Thyroid gland (tissue), 4 donors: ENCODE measurements at regions not wholly inside any gene's neighbourhood (a gene's known extent, or its start where the extent isn't known, plus 50 kb on each side); places are given as distances from the start of the nearest gene placed in this dataset.

Experiments used
- DNase-seq, 2 donors: peaks; one replicate each; pipeline ENCODE4 v3.0.0-alpha.2; 2019
- H3K27ac ChIP-seq, 3 donors: fragments of 200-600 bp; sonication (generic); 1 replicate in 2 of 3; 2 replicates in 1 of 3; pipeline ENCODE4 v1.5.1; 2016 to 2019; ENCODE audit warnings: mild to moderate bottlenecking in 1 of 3, moderate library complexity in 1 of 3
- H3K27me3 ChIP-seq: fragments of 200-600 bp; sonication (generic); one replicate; pipeline ENCODE4 v1.5.1; 2019
- H3K36me3 ChIP-seq, 2 donors: fragments of 200-600 bp; sonication (generic); one replicate each; pipeline ENCODE4 v1.5.1; 2016 to 2019
- H3K4me1 ChIP-seq, 2 donors: fragments of 200-600 bp; sonication (generic); one replicate each; pipeline ENCODE4 v1.5.1; 2017 to 2019
- H3K4me3 ChIP-seq, 3 donors: fragments of 200-600 bp; sonication (generic); replicated peaks in 1 of 3; 1 replicate in 2 of 3; 2 replicates in 1 of 3; pipeline ENCODE4 v1.5.1; 2016; ENCODE audit warnings: mild to moderate bottlenecking in 1 of 3
- H3K9me3 ChIP-seq: fragments of 200-600 bp; sonication (generic); one replicate; pipeline ENCODE4 v1.5.1; 2017
- POLR2A ChIP-seq, 2 donors: fragments of 450-650 bp; IDR thresholded peaks; one replicate each; pipeline ENCODE4 v1.6.1; 2017; ENCODE audit warnings: antibody characterized with exemption in 2 of 2, mild to moderate bottlenecking in 2 of 2, moderate library complexity in 1 of 2
- WGBS, 2 donors: methylation state at CpG; one replicate each; pipeline ENCODE4 v1.1.5; 2017; 5-methylcytosine and 5-hydroxymethylcytosine counted together
- intact Hi-C: fragments of 100-400 bp; cut with DNase I; formaldehyde crosslinking; loops from one replicate; pipeline ENCODE4 v1.15.1; 2023
- TF ChIP-seq, protein P1 (sequence below), 6 experiments: fragments of 200-600 bp in 3 of 6; fragments of 450-650 bp in 3 of 6; sonication (generic) in 3 of 6; IDR thresholded peaks; one replicate each; pipeline ENCODE4 v1.5.1; 2016 to 2019; ENCODE audit warnings: antibody characterized with exemption in 6 of 6, mild to moderate bottlenecking in 2 of 6, inconsistent platforms in 1 of 6, moderate library complexity in 1 of 6

DNA sequence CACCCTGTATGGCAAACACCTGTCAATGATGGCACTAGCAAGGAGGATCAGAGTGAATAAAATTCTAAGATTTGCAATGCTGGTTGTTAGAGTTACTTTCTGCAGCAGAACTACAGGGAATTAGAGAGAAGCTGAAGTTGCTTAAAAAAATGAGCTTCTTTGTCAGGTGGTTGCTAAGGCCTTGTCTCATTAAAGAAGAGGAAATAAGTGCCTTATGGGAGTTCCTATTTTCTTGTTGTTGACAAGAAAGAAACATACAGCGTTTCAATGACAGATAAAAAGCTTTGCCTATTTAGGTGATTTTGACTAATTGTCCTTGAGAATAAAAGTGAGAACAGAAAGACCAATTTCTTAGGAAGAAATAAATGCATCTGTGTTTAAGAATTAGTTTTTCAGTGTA is 106.0 kb upstream of the ARHGAP24 start:
- intact Hi-C loops: no loop called here
- DNase-seq: no peak
- Histone ChIP-seq H3K27me3 (no peaks in the 10 kb centered on the region), H3K4me3 (no peak overlapping the region), H3K9me3 (no peaks in the 10 kb centered on the region), H3K36me3 (no peaks in the 10 kb centered on the region), H3K4me1 (no peaks in the 10 kb centered on the region), H3K27ac (no peak overlapping the region)
- WGBS, 2 donors: 77 to 78% methylated on average over 1 of the region's 1 CpG
- TF ChIP-seq, protein P1, sequence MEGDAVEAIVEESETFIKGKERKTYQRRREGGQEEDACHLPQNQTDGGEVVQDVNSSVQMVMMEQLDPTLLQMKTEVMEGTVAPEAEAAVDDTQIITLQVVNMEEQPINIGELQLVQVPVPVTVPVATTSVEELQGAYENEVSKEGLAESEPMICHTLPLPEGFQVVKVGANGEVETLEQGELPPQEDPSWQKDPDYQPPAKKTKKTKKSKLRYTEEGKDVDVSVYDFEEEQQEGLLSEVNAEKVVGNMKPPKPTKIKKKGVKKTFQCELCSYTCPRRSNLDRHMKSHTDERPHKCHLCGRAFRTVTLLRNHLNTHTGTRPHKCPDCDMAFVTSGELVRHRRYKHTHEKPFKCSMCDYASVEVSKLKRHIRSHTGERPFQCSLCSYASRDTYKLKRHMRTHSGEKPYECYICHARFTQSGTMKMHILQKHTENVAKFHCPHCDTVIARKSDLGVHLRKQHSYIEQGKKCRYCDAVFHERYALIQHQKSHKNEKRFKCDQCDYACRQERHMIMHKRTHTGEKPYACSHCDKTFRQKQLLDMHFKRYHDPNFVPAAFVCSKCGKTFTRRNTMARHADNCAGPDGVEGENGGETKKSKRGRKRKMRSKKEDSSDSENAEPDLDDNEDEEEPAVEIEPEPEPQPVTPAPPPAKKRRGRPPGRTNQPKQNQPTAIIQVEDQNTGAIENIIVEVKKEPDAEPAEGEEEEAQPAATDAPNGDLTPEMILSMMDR (IDR thresholded peaks at IDR 0.05): no peak
- no peak for TF ChIP-seq POLR2A (IDR thresholded peaks at IDR 0.05)

DNA sequence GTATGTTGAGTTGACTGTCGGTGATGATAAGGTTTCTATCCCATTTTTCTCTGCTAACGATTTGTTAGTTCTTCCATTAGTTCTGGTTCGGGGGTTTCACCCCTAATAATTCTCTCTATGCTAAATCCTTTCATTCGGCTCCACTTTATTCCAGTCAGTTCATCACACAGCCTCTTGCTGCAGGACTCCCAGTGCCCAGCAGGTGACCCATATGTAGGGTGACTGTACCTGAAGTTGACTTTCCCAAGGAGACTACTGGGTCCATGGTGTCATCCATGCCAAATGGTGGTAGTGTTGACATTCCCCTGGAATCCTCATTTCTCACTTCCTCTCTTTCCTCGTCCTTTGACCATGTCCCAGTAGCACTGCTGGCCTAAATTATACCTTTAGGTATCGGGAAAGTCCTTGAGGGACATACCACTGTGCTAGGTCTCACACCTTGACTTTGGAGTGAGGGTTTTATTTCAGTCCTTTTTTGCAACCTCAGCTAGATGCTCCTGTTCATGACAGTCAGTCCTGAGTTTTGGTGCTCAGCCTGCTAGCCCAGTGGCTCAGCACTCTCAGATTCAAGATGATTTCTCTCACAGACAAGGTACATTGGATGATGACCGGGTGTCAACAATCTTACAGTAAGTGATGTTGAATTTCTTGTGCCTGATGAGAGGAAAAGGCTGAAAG is 105.1 kb upstream of the ARHGAP24 start:
- Histone ChIP-seq H3K27ac (no peak overlapping the region), H3K4me3 (no peak overlapping the region), H3K9me3 (no peaks in the 10 kb centered on the region), H3K27me3 (no peaks in the 10 kb centered on the region), H3K36me3 (no peaks in the 10 kb centered on the region), H3K4me1 (no peaks in the 10 kb centered on the region)
- DNase-seq: no peak
- WGBS, 2 donors: 86 to 87% methylated on average over 7 of the region's 7 CpGs
- no peak for TF ChIP-seq POLR2A (IDR thresholded peaks at IDR 0.05)
- TF ChIP-seq, protein P1 (IDR thresholded peaks at IDR 0.05): no peak
- intact Hi-C loops: no loop called here

DNA sequence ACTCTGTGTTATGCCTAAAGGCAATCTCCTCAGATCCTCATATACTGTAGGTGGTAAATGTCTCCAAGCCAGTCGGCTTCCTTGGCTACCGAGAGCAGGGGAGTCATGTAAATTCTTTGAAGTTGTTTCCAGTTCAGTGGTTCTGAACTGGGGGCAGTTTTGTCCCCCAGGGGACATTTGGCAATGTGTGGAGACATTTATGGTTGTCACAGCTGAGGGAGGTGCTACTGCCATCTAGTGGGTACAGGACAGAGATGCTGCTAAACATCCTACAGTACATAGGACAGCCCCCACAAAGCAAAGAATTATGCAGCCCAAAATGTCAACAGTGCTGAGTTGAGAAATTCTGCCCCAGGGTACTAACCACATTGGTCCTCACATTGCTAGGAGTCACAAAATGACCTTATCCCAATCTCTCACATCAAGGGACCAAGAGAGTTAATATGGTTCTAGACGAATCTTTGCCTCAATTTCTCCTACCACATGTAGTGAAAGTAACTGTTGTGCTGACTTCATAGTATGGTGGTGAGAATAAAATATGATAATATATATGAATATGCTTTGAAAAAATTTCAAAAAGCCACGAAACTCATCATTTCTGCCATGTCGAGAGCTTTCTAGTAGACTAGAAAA is 104.4 kb upstream of the ARHGAP24 start:
- peak; percentile 5 to 10 for DNase-seq
- no peaks in the 10 kb centered on the region for H3K9me3 ChIP-seq
- intact Hi-C loops: no loop called here
- whole genome bisulfite sequencing, 2 donors: 49 to 52% methylated on average over 5 of the region's 5 CpGs
- H3K27me3 ChIP-seq: no peaks in the 10 kb centered on the region
- no peak overlapping the region for H3K27ac ChIP-seq
- no peak for TF ChIP-seq POLR2A (IDR thresholded peaks at IDR 0.05)
- TF ChIP-seq, protein P1 (IDR thresholded peaks at IDR 0.05): peak in 4 of 6 experiments; percentile 9 to 60 (median 27)
- no peaks in the 10 kb centered on the region for H3K4me1 ChIP-seq
- no peaks in the 10 kb centered on the region for H3K36me3 ChIP-seq
- no peak overlapping the region for H3K4me3 ChIP-seq

DNA sequence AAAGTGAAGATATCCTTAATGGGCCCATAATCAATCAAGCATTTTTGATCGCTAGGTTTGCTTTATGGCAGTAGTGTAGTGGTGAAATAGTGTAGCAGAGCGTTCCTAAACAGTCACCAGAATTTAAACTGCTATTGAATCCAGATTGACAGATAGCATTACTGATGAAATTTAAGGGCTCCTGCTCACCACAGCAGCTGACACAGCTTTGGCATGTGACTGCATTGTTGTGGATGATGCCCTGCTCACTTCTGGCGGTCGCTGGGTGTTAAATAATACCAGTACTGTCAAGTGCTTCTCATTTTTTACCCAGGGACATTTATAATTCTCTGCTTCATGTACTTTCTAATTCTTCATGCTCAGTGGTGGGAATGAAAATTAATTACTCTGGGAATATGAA is 102.0 kb upstream of the ARHGAP24 start:
- intact Hi-C loops: no loop called here
- Histone ChIP-seq H3K27me3 (no peaks in the 10 kb centered on the region), H3K4me1 (no peaks in the 10 kb centered on the region), H3K4me3 (no peak overlapping the region), H3K27ac (no peak overlapping the region), H3K9me3 (no peaks in the 10 kb centered on the region), H3K36me3 (no peaks in the 10 kb centered on the region)
- DNase-seq: no peak
- TF ChIP-seq, protein P1 (IDR thresholded peaks at IDR 0.05): no peak
- TF ChIP-seq POLR2A (IDR thresholded peaks at IDR 0.05): no peak
- WGBS, 2 donors: 72 to 78% methylated on average over 4 of the region's 4 CpGs

DNA sequence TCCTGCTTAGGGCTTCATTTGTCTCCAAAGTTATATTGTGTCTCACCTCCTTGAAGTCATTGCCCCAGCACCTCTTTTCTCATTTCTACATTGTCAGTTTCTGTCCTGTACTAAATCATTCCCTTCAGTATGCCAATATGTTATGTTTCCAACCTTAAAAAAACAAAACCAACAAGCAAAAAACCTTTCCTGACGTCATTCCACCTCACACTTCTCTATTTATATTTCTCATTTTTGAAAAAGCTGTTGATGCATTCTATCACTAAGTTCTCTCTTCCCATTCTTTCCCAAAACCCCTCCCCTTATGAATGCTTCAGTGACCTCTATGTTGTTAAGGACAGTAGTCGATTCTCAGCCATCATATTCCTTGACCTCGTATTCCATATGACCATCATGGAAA is 98.7 kb upstream of the ARHGAP24 start:
- Histone ChIP-seq H3K4me1 (no peaks in the 10 kb centered on the region), H3K36me3 (no peaks in the 10 kb centered on the region), H3K4me3 (no peak overlapping the region), H3K27me3 (no peaks in the 10 kb centered on the region), H3K27ac (no peak overlapping the region), H3K9me3 (no peaks in the 10 kb centered on the region)
- intact Hi-C loops: no loop called here
- WGBS, 2 donors: 81 to 88% methylated on average over 3 of the region's 3 CpGs
- no peak for DNase-seq
- TF ChIP-seq, protein P1 (IDR thresholded peaks at IDR 0.05): no peak
- TF ChIP-seq POLR2A (IDR thresholded peaks at IDR 0.05): no peak
